PC-3 (cell line): ENCODE measurements at regions not wholly inside any gene's neighbourhood (a gene's known extent, or its start where the extent isn't known, plus 50 kb on each side); places are given as distances from the start of the nearest gene placed in this dataset.

Experiments
- ATAC-seq: fragments of 200-7000 bp; cut with Tn5 transposase; 2 replicates; pipeline ENCODE4 v1.9.1; 2020; ENCODE audit warnings: mild to moderate bottlenecking, moderate library complexity
- BruUV-seq: library from RNA; stranded (reverse); fragments of 400-500 nt; replicated peaks from 2 replicates; lab custom pipeline; 2021; lab: Mats Ljungman, UMichigan
- CTCF ChIA-PET: fragments of 300-600 bp; sonication (Branson Sonifier 250); formaldehyde crosslinking; loops from one replicate; lab custom pipeline; 2022; ENCODE audit warnings: antibody characterized with exemption; lab: Charles Lee
- POLR2A ChIA-PET: fragments of 300-600 bp; sonication (Branson Sonifier 250); formaldehyde crosslinking; loops from one replicate; lab custom pipeline; 2022; ENCODE audit warnings: antibody characterized with exemption; ENCODE audit not compliant: unreplicated experiment; lab: Charles Lee
- DNase-seq: peaks from one replicate; pipeline ENCODE4 v3.0.0-alpha.2; 2015
- H2AFZ ChIP-seq: fragments of 300-600 bp; sonication (generic); 2 replicates; pipeline ENCODE4 v1.6.0; 2016; ENCODE audit warnings: antibody characterized with exemption, low read length
- H3F3A ChIP-seq: fragments of 300-600 bp; sonication (generic); one replicate; pipeline ENCODE4 v1.6.0; 2017; ENCODE audit warnings: antibody characterized with exemption, low read length, control low read depth, mild to moderate bottlenecking; ENCODE audit not compliant: unreplicated experiment
- H3K27ac ChIP-seq: fragments of 300-600 bp; sonication (generic); 2 replicates; pipeline ENCODE4 v1.5.1; 2016; ENCODE audit warnings: mild to moderate bottlenecking, low read length
- H3K27me3 ChIP-seq: fragments of 300-600 bp; sonication (generic); 2 replicates; pipeline ENCODE4 v1.6.1; 2016; ENCODE audit warnings: low read length, mixed read lengths
- H3K36me3 ChIP-seq: fragments of 300-600 bp; sonication (generic); 2 replicates; pipeline ENCODE4 v1.6.1; 2016; ENCODE audit warnings: low read depth, mixed run types, low read length, mixed read lengths
- H3K4me1 ChIP-seq: fragments of 300-600 bp; sonication (generic); 2 replicates; pipeline ENCODE4 v1.5.1; 2016; ENCODE audit warnings: low read length; ENCODE audit not compliant: insufficient read depth
- H3K4me2 ChIP-seq: fragments of 300-600 bp; sonication (generic); 2 replicates; pipeline ENCODE4 v1.6.0; 2016; ENCODE audit warnings: low read length
- H3K4me3 ChIP-seq: fragments of 300-600 bp; sonication (generic); 2 replicates; pipeline ENCODE4 v1.5.1; 2016; ENCODE audit warnings: mild to moderate bottlenecking, low read length, mixed read lengths
- H3K79me2 ChIP-seq: fragments of 300-600 bp; sonication (generic); 2 replicates; pipeline ENCODE4 v1.6.1; 2017; ENCODE audit warnings: low read length, mixed read lengths
- H3K9ac ChIP-seq: fragments of 300-600 bp; sonication (generic); 2 replicates; pipeline ENCODE4 v1.6.0; 2016; ENCODE audit warnings: mild to moderate bottlenecking, low read length
- H3K9me2 ChIP-seq: fragments of 300-600 bp; sonication (generic); replicated peaks from 2 replicates; pipeline ENCODE4 v1.6.1; 2016; ENCODE audit warnings: mixed run types, low read length, mixed read lengths
- H3K9me3 ChIP-seq: fragments of 300-600 bp; sonication (generic); 2 replicates; pipeline ENCODE4 v1.6.1; 2016; ENCODE audit warnings: low read length, mixed read lengths
- H4K20me1 ChIP-seq: fragments of 300-600 bp; sonication (generic); 2 replicates; pipeline ENCODE4 v1.6.1; 2016; ENCODE audit warnings: low read length, mixed read lengths
- CTCF ChIP-seq: fragments of 300-600 bp; sonication (generic); conservative IDR thresholded peaks from 2 replicates; pipeline ENCODE4 v1.5.1; 2017; ENCODE audit warnings: antibody characterized with exemption, low read depth, mild to moderate bottlenecking, low read length
- EZH2 ChIP-seq: fragments of 300-600 bp; sonication (generic); IDR thresholded peaks from one replicate; pipeline ENCODE4 v1.6.1; 2017; ENCODE audit warnings: antibody characterized with exemption, mild to moderate bottlenecking, low read length; ENCODE audit not compliant: unreplicated experiment
- EZH2phosphoT487 ChIP-seq: fragments of 300-600 bp; sonication (generic); IDR thresholded peaks from 2 replicates; pipeline ENCODE4 v1.6.1; 2018; ENCODE audit warnings: mild to moderate bottlenecking, antibody characterized with exemption, low read length, borderline replicate concordance
- intact Hi-C: fragments of 100-400 bp; cut with micrococcal nuclease; formaldehyde crosslinking; loops from 2 replicates; pipeline ENCODE4 v1.9.0; 2023

- TF ChIP-seq CTCF (no peak), EZH2phosphoT487 (no peak), EZH2 (no peak)
- CTCF ChIA-PET, result no interaction called here
- H3K4me1 ChIP-seq, result no peaks in the 10 kb centered on the region
- H4K20me1 ChIP-seq, result no peaks in the 10 kb centered on the region
- H3K36me3 ChIP-seq, result no peaks in the 10 kb centered on the region
- no peak overlapping the region for H3K27ac ChIP-seq
- no peak overlapping the region for H3K4me2 ChIP-seq
- H3K79me2 ChIP-seq, result no peaks in the 10 kb centered on the region
- intact Hi-C loops, result no loop called here
- no peaks in the 10 kb centered on the region for H3K9me2 ChIP-seq
- no peak overlapping the region for H3K4me3 ChIP-seq
- no peaks in the 10 kb centered on the region for H3F3A ChIP-seq
- no peak for ATAC-seq
- no peak for DNase-seq
- BruUV-seq, result no TSS peak
- H3K27me3 ChIP-seq, result no peaks in the 10 kb centered on the region
- H2AFZ ChIP-seq, result no peak overlapping the region
- no peaks in the 10 kb centered on the region for H3K9me3 ChIP-seq
- POLR2A ChIA-PET, result no interaction called here
- no peak overlapping the region for H3K9ac ChIP-seq
Measured at GRCh38 chr5:18023275-18023674, 389.0 kb downstream of the TAF11L14 start.

- POLR2A ChIA-PET, result no interaction called here
- BruUV-seq, result no TSS peak
- CTCF ChIA-PET, result no interaction called here
- no peaks in the 10 kb centered on the region for H3K4me1 ChIP-seq
- DNase-seq (no peak), ATAC-seq (no peak)
- H3K79me2 ChIP-seq, result no peaks in the 10 kb centered on the region
- H3K27me3 ChIP-seq, result no peaks in the 10 kb centered on the region
- no peak overlapping the region for H3K27ac ChIP-seq
- H3K36me3 ChIP-seq, result no peaks in the 10 kb centered on the region
- no peaks in the 10 kb centered on the region for H3F3A ChIP-seq
- H3K9ac ChIP-seq, result no peak overlapping the region
- H3K9me2 ChIP-seq, result no peaks in the 10 kb centered on the region
- intact Hi-C loops, result no loop called here
- no peak overlapping the region for H3K4me3 ChIP-seq
- no peaks in the 10 kb centered on the region for H4K20me1 ChIP-seq
- no peaks in the 10 kb centered on the region for H3K9me3 ChIP-seq
- TF ChIP-seq EZH2phosphoT487, result no peak
- TF ChIP-seq CTCF, result no peak
- TF ChIP-seq EZH2, result no peak
- H2AFZ ChIP-seq, result no peak overlapping the region
- H3K4me2 ChIP-seq, result no peak overlapping the region
Measured at GRCh38 chr5:18023986-18024385, 389.7 kb downstream of the TAF11L14 start.

GRCh38 chr5:18024542-18024941 is 390.3 kb downstream of the TAF11L14 start:
- Histone ChIP-seq H3K4me3 (no peak overlapping the region), H3K36me3 (no peaks in the 10 kb centered on the region), H3K9me2 (no peaks in the 10 kb centered on the region), H3K27ac (no peak overlapping the region), H3K79me2 (no peaks in the 10 kb centered on the region), H3K4me1 (no peaks in the 10 kb centered on the region), H3K9me3 (no peaks in the 10 kb centered on the region), H3F3A (no peaks in the 10 kb centered on the region), H2AFZ (no peak overlapping the region), H3K27me3 (no peaks in the 10 kb centered on the region), H3K9ac (no peak overlapping the region), H3K4me2 (no peak overlapping the region), H4K20me1 (no peaks in the 10 kb centered on the region)
- TF ChIP-seq EZH2 (no peak), CTCF (peak; percentile 12; the same call in 1 of the 2 replicates)
- ChIA-PET CTCF (no interaction called here), POLR2A (no interaction called here)
- ATAC-seq (no peak), DNase-seq (no peak)
- BruUV-seq, result no TSS peak
- intact Hi-C loops, result no loop called here
